ENCODE measurements at regions not wholly inside any gene's neighbourhood (a gene's known extent, or its start where the extent isn't known, plus 50 kb on each side); places are given as distances from the start of the nearest gene placed in this dataset.
"Not testable (repeated sequence)": the region's sequence is repeated elsewhere in the genome, so short reads cannot be mapped to it uniquely, and the experiment has no call there.

GRCh38 chr10:106384496-106384895 lies 780.0 kb downstream of the SORCS1 start:
- intact Hi-C loops (cut with micrococcal nuclease) = no loop called here

- intact Hi-C loops (cut with micrococcal nuclease) = no loop called here
Measured at GRCh38 chr10:106380706-106381105, 783.8 kb downstream of the SORCS1 start.

- intact Hi-C loops (cut with micrococcal nuclease) = no loop called here
Measured at GRCh38 chr10:106378251-106378650, 786.3 kb downstream of the SORCS1 start.

- intact Hi-C loops (cut with micrococcal nuclease) = no loop called here
Measured at GRCh38 chr10:106370751-106371150, 793.8 kb downstream of the SORCS1 start.

GRCh38 chr10:106360870-106361269 lies 803.6 kb downstream of the SORCS1 start:
- intact Hi-C loops (cut with micrococcal nuclease) = no loop called here

GRCh38 chr10:106355450-106355849 lies 809.1 kb downstream of the SORCS1 start:
- intact Hi-C loops (cut with micrococcal nuclease) = no loop called here

- intact Hi-C loops (cut with micrococcal nuclease) = no loop called here
Measured at GRCh38 chr10:106348933-106349332, 815.6 kb downstream of the SORCS1 start.

- intact Hi-C loops (cut with micrococcal nuclease) = no loop called here
Measured at GRCh38 chr10:106347547-106347946, 817.0 kb downstream of the SORCS1 start.

GRCh38 chr10:106343539-106343938 lies 821.0 kb downstream of the SORCS1 start:
- intact Hi-C loops (cut with micrococcal nuclease) = not testable (repeated sequence)

GRCh38 chr10:106341356-106341755 lies 823.1 kb downstream of the SORCS1 start:
- intact Hi-C loops (cut with micrococcal nuclease) = no loop called here

- intact Hi-C loops (cut with micrococcal nuclease) = no loop called here
Measured at GRCh38 chr10:106338486-106338885, 826.0 kb downstream of the SORCS1 start.

GRCh38 chr10:106336874-106337273 lies 827.6 kb downstream of the SORCS1 start:
- intact Hi-C loops (cut with micrococcal nuclease) = no loop called here

- intact Hi-C loops (cut with micrococcal nuclease) = no loop called here
Measured at GRCh38 chr10:106327747-106328146, 836.8 kb downstream of the SORCS1 start.

- intact Hi-C loops (cut with micrococcal nuclease) = no loop called here
Measured at GRCh38 chr10:106320876-106321275, 843.6 kb downstream of the SORCS1 start.

GRCh38 chr10:106320078-106320477 lies 844.4 kb downstream of the SORCS1 start:
- intact Hi-C loops (cut with micrococcal nuclease) = no loop called here

GRCh38 chr10:106317554-106317953 lies 847.0 kb downstream of the SORCS1 start:
- intact Hi-C loops (cut with micrococcal nuclease) = no loop called here

- intact Hi-C loops (cut with micrococcal nuclease) = no loop called here
Measured at GRCh38 chr10:106313041-106313440, 851.5 kb downstream of the SORCS1 start.

- intact Hi-C loops (cut with micrococcal nuclease) = no loop called here
Measured at GRCh38 chr10:106312087-106312486, 852.4 kb downstream of the SORCS1 start.

GRCh38 chr10:106311590-106311989 lies 852.9 kb downstream of the SORCS1 start:
- intact Hi-C loops (cut with micrococcal nuclease) = no loop called here

GRCh38 chr10:106310596-106310995 lies 853.9 kb downstream of the SORCS1 start:
- intact Hi-C loops (cut with micrococcal nuclease) = no loop called here

- intact Hi-C loops (cut with micrococcal nuclease) = no loop called here
Measured at GRCh38 chr10:106309376-106309775, 855.1 kb downstream of the SORCS1 start.

GRCh38 chr10:106308284-106308683 lies 856.2 kb downstream of the SORCS1 start:
- intact Hi-C loops (cut with micrococcal nuclease) = no loop called here

- intact Hi-C loops (cut with micrococcal nuclease) = no loop called here
Measured at GRCh38 chr10:106304056-106304455, 860.5 kb downstream of the SORCS1 start.

- intact Hi-C loops (cut with micrococcal nuclease) = no loop called here
Measured at GRCh38 chr10:106302961-106303360, 861.5 kb downstream of the SORCS1 start.

All from T-helper 1 cell treated with Interleukin-12 subunit alpha and Interleukin-12 subunit beta and Interleukin-4 antibody, amounts not matched to agents 30 ng/mL and 1 ng/mL, for 36 hours (primary cell).